Astrocyte (in vitro differentiated cells and primary cell): ENCODE measurements at regions not wholly inside any gene's neighbourhood (a gene's known extent, or its start where the extent isn't known, plus 50 kb on each side); places are given as distances from the start of the nearest gene placed in this dataset.

Experiments used
- DNase-seq: peaks from one replicate; pipeline ENCODE4 v3.0.0-alpha.2; 2010; ENCODE audit warnings: low read depth
- FAIRE-seq: peaks from 2 replicates; lab custom pipeline; 2011; peaks lifted over from hg19 to GRCh38; lab: Jason Lieb, UNC
- H2AFZ ChIP-seq: 2 replicates; pipeline ENCODE4 v1.6.0; 2012; ENCODE audit warnings: low read depth, low read length, inconsistent platforms
- H3K27ac ChIP-seq: 2 replicates; pipeline ENCODE4 v1.5.1; 2011; ENCODE audit warnings: low read depth, low read length, inconsistent platforms
- H3K27me3 ChIP-seq: 2 replicates; pipeline ENCODE4 v1.6.0; 2011; ENCODE audit warnings: low read length, inconsistent platforms; ENCODE audit not compliant: insufficient read depth
- H3K36me3 ChIP-seq: 2 replicates; pipeline ENCODE4 v1.5.1; 2011; ENCODE audit warnings: low read length, inconsistent platforms; ENCODE audit not compliant: insufficient read depth
- H3K4me1 ChIP-seq: 2 replicates; pipeline ENCODE4 v1.5.1; 2011; ENCODE audit warnings: low read length, inconsistent platforms; ENCODE audit not compliant: insufficient read depth
- H3K4me2 ChIP-seq: 2 replicates; pipeline ENCODE4 v1.6.0; 2012; ENCODE audit warnings: low read length, inconsistent platforms
- H3K4me3 ChIP-seq: 2 replicates; pipeline ENCODE4 v1.5.1; 2011; ENCODE audit warnings: low read depth, mild to moderate bottlenecking, low read length, inconsistent platforms; ENCODE audit not compliant: insufficient read depth
- H3K79me2 ChIP-seq: 2 replicates; pipeline ENCODE4 v1.6.0; 2012; ENCODE audit warnings: mild to moderate bottlenecking, low read length, inconsistent platforms; ENCODE audit not compliant: insufficient read depth
- H3K9ac ChIP-seq: 2 replicates; pipeline ENCODE4 v1.6.0; 2012; ENCODE audit warnings: mild to moderate bottlenecking, low read length, inconsistent platforms
- H3K9me3 ChIP-seq: 2 replicates; pipeline ENCODE4 v1.5.1; 2012; ENCODE audit warnings: low read depth, mild to moderate bottlenecking, low read length, inconsistent platforms; ENCODE audit not compliant: insufficient read depth
- H4K20me1 ChIP-seq: 2 replicates; pipeline ENCODE4 v1.6.0; 2012; ENCODE audit warnings: low read length, inconsistent platforms; ENCODE audit not compliant: insufficient read depth
- H3K27ac Mint-ChIP-seq: one replicate; pipeline ENCODE4 v1.8.0; 2021; ENCODE audit warnings: mild to moderate bottlenecking, mixed read lengths; ENCODE audit not compliant: unreplicated experiment
- H3K27me3 Mint-ChIP-seq: one replicate; pipeline ENCODE4 v1.8.0; 2021; ENCODE audit warnings: low read depth, mixed read lengths; ENCODE audit not compliant: unreplicated experiment
- H3K36me3 Mint-ChIP-seq: one replicate; pipeline ENCODE4 v1.8.0; 2021; ENCODE audit warnings: low read depth, mixed read lengths; ENCODE audit not compliant: unreplicated experiment
- H3K4me1 Mint-ChIP-seq: one replicate; pipeline ENCODE4 v1.8.0; 2021; ENCODE audit warnings: low read depth, mixed read lengths; ENCODE audit not compliant: unreplicated experiment
- H3K4me3 Mint-ChIP-seq: one replicate; pipeline ENCODE4 v1.8.0; 2021; ENCODE audit warnings: mild to moderate bottlenecking, moderate library complexity, mixed read lengths; ENCODE audit not compliant: unreplicated experiment
- H3K9me3 Mint-ChIP-seq: one replicate; pipeline ENCODE4 v1.8.0; 2021; ENCODE audit warnings: mild to moderate bottlenecking, mixed read lengths; ENCODE audit not compliant: unreplicated experiment
- CTCF ChIP-seq: IDR thresholded peaks from 2 replicates; pipeline ENCODE4 v1.5.1; 2011; ENCODE audit warnings: low read depth, mild to moderate bottlenecking, inconsistent platforms, low read length, moderate library complexity; ENCODE audit not compliant: insufficient read depth
- EZH2 ChIP-seq: IDR thresholded peaks from 2 replicates; pipeline ENCODE4 v1.6.1; 2012; ENCODE audit warnings: mild to moderate bottlenecking, low read length, inconsistent platforms; ENCODE audit not compliant: insufficient read depth

- TF ChIP-seq CTCF (peak; percentile 39), EZH2 (no peak)
- no peak for FAIRE-seq
- Histone ChIP-seq H3K27me3 (no peaks in the 10 kb centered on the region), H3K9me3 (no peaks in the 10 kb centered on the region), H3K4me2 (no peak overlapping the region), H3K27ac (no peak overlapping the region), H3K9ac (no peak overlapping the region), H3K79me2 (no peaks in the 10 kb centered on the region), H3K36me3 (no peaks in the 10 kb centered on the region), H4K20me1 (no peaks in the 10 kb centered on the region), H2AFZ (peak overlapping the region; percentile 7), H3K4me3 (no peak overlapping the region), H3K4me1 (no peaks in the 10 kb centered on the region)
- no peaks in the 10 kb centered on the region for H3K4me1 Mint-ChIP-seq
- no peak overlapping the region for H3K4me3 Mint-ChIP-seq
- no peaks in the 10 kb centered on the region for H3K36me3 Mint-ChIP-seq
- H3K27me3 Mint-ChIP-seq, result no peaks in the 10 kb centered on the region
- no peaks in the 10 kb centered on the region for H3K9me3 Mint-ChIP-seq
- no peak for DNase-seq
- H3K27ac Mint-ChIP-seq, result no peak overlapping the region
Measured at GRCh38 chr1:81414488-81415015, 386.2 kb upstream of the ADGRL2 start.

GRCh38 chr1:81412954-81413353 lies 387.8 kb upstream of the ADGRL2 start:
- H3K4me3 Mint-ChIP-seq, result no peak overlapping the region
- H3K36me3 Mint-ChIP-seq, result no peaks in the 10 kb centered on the region
- Histone ChIP-seq H3K4me2 (no peak overlapping the region), H4K20me1 (no peaks in the 10 kb centered on the region), H3K4me1 (no peaks in the 10 kb centered on the region), H3K36me3 (no peaks in the 10 kb centered on the region), H3K27ac (no peak overlapping the region), H3K9me3 (no peaks in the 10 kb centered on the region), H3K9ac (no peak overlapping the region), H3K27me3 (no peaks in the 10 kb centered on the region), H2AFZ (no peak overlapping the region), H3K4me3 (no peak overlapping the region), H3K79me2 (no peaks in the 10 kb centered on the region)
- TF ChIP-seq CTCF (no peak), EZH2 (no peak)
- no peaks in the 10 kb centered on the region for H3K4me1 Mint-ChIP-seq
- H3K27me3 Mint-ChIP-seq, result no peaks in the 10 kb centered on the region
- no peak for DNase-seq
- no peak for FAIRE-seq
- H3K27ac Mint-ChIP-seq, result no peak overlapping the region
- no peaks in the 10 kb centered on the region for H3K9me3 Mint-ChIP-seq

- Mint-ChIP-seq H3K4me3 (no peak overlapping the region), H3K36me3 (no peaks in the 10 kb centered on the region), H3K27me3 (peaks cover 2% of the 10 kb centered on the region), H3K9me3 (no peaks in the 10 kb centered on the region), H3K4me1 (no peaks in the 10 kb centered on the region), H3K27ac (no peak overlapping the region)
- Histone ChIP-seq H3K4me3 (no peak overlapping the region), H3K79me2 (no peaks in the 10 kb centered on the region), H4K20me1 (no peaks in the 10 kb centered on the region), H3K4me1 (no peaks in the 10 kb centered on the region), H3K9me3 (no peaks in the 10 kb centered on the region), H3K4me2 (no peak overlapping the region), H3K27ac (no peak overlapping the region), H3K27me3 (no peaks in the 10 kb centered on the region), H2AFZ (no peak overlapping the region), H3K9ac (no peak overlapping the region), H3K36me3 (no peaks in the 10 kb centered on the region)
- TF ChIP-seq EZH2 (no peak), CTCF (no peak)
- DNase-seq (no peak), FAIRE-seq (no peak)
Measured at GRCh38 chr1:81410941-81411340, 389.8 kb upstream of the ADGRL2 start.
